ENCODE measurements at regions not wholly inside any gene's neighbourhood (a gene's known extent, or its start where the extent isn't known, plus 50 kb on each side); places are given as distances from the start of the nearest gene placed in this dataset.

DNA sequence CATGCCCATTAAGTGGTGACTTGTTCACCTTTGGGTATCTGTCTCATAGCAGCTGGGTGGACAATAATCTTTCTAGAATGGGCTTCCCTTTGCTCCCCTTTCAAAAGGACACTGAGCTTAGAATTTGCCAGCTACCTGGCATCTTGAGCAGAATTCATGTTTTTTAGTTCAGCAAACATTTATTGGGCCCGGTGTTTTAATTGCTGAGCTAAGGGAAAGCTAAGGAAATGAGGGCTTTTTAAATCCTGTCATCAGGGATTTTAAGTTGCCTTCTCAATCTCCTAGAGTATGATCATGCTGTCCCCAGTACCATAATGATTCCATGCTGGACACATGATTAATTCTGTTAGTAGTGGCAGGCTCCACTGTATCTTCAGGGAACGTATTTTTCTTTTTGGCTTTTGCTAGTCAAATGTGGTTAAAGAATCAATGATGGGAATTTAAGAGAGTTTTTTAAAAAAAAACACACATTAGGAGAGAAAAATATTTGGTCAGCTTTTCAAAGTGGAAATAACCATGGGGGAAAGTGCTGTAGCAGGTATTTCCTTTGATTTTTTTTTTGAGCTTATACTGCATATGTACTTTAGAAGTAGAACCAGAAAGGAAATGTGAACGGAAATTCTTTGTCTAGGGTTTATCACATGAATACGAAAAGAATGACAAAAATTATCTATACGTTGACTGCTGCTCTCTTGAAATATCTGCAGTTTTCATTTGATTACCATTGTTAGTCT is 208.9 kb downstream of the CLCN4 start:
- TF ChIP-seq EP300 (IDR thresholded peaks at IDR 0.05) (no peak), POLR2A (IDR thresholded peaks at IDR 0.05) (no peak), POLR2AphosphoS5 (IDR thresholded peaks at IDR 0.05) (no peak)
- TF ChIP-seq, protein P1, sequence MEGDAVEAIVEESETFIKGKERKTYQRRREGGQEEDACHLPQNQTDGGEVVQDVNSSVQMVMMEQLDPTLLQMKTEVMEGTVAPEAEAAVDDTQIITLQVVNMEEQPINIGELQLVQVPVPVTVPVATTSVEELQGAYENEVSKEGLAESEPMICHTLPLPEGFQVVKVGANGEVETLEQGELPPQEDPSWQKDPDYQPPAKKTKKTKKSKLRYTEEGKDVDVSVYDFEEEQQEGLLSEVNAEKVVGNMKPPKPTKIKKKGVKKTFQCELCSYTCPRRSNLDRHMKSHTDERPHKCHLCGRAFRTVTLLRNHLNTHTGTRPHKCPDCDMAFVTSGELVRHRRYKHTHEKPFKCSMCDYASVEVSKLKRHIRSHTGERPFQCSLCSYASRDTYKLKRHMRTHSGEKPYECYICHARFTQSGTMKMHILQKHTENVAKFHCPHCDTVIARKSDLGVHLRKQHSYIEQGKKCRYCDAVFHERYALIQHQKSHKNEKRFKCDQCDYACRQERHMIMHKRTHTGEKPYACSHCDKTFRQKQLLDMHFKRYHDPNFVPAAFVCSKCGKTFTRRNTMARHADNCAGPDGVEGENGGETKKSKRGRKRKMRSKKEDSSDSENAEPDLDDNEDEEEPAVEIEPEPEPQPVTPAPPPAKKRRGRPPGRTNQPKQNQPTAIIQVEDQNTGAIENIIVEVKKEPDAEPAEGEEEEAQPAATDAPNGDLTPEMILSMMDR (IDR thresholded peaks at IDR 0.05), result no peak

Measured in upper lobe of left lung (tissue), 4 donors.